Endothelial cell (in vitro differentiated cells): ENCODE measurements at regions not wholly inside any gene's neighbourhood (a gene's known extent, or its start where the extent isn't known, plus 50 kb on each side); places are given as distances from the start of the nearest gene placed in this dataset.
"Not testable (repeated sequence)": the region's sequence is repeated elsewhere in the genome, so short reads cannot be mapped to it uniquely, and the experiment has no call there.

Source experiments
- DNase-seq: peaks from one replicate; pipeline ENCODE4 v3.0.0; 2021; ENCODE audit warnings: low spot score
- H3K27ac Mint-ChIP-seq: one replicate; pipeline ENCODE4 v1.8.0; 2021; ENCODE audit warnings: mixed read lengths, inconsistent platforms; ENCODE audit not compliant: unreplicated experiment
- H3K27me3 Mint-ChIP-seq: one replicate; pipeline ENCODE4 v1.8.0; 2021; ENCODE audit warnings: mild to moderate bottlenecking, moderate library complexity, mixed read lengths, inconsistent platforms; ENCODE audit not compliant: unreplicated experiment
- H3K36me3 Mint-ChIP-seq: one replicate; pipeline ENCODE4 v1.8.0; 2021; ENCODE audit warnings: mild to moderate bottlenecking, low read depth, mixed read lengths, inconsistent platforms; ENCODE audit not compliant: unreplicated experiment
- H3K4me1 Mint-ChIP-seq: one replicate; pipeline ENCODE4 v1.8.0; 2021; ENCODE audit warnings: mild to moderate bottlenecking, mixed read lengths, inconsistent platforms; ENCODE audit not compliant: unreplicated experiment
- H3K4me3 Mint-ChIP-seq: one replicate; pipeline ENCODE4 v1.8.0; 2021; ENCODE audit warnings: mild to moderate bottlenecking, mixed read lengths, inconsistent platforms; ENCODE audit not compliant: unreplicated experiment
- H3K9me3 Mint-ChIP-seq: one replicate; pipeline ENCODE4 v1.8.0; 2021; ENCODE audit warnings: mixed read lengths, inconsistent platforms; ENCODE audit not compliant: unreplicated experiment
- TF ChIP-seq, protein P1 (sequence below): fragments of 200-600 bp; sonication (generic); IDR thresholded peaks from one replicate; pipeline ENCODE4 v1.5.0; 2021; ENCODE audit warnings: antibody characterized with exemption; ENCODE audit not compliant: unreplicated experiment

DNA sequence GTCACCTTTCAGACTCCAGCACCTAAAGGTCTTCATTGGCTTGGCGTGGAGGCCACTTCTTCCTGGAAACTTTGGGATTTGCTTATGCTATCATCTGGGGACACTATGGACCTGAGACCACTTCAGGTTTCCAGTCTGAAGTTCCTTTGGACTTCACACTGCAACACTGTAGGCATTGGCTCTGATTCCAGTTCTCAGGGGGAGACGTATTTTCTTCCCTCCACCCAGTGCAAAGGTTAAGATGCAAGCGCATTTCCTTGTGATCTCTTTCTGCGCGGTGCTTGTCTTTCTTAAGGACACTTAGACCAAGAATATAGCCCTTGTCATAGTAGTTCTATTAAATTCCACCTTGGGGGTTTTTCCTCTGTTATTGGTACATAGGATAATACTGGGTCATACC, 299.8 kb downstream of the TSHZ3 start:
- Mint-ChIP-seq H3K27me3 (no peaks in the 10 kb centered on the region), H3K27ac (no peak overlapping the region)

DNA sequence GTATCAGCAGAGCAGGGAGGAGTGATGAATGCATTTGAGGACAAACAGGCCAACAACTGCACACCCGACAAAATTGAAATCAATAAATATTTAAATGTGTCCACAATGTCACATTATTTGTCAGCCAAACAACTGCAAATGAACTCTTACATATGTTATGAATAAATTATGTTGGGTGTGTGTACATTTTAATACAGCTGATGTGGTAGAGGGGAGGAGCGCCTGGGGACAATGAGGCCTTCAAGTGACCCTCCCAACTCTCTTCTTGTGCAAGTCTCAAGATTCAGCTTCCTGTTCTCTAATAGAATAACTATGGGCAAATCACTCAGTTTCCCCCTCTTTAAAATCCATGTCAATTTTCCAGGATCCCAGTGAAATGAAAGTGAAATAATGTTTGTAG, 303.2 kb downstream of the TSHZ3 start:
- no peaks in the 10 kb centered on the region for H3K27me3 Mint-ChIP-seq
- no peaks in the 10 kb centered on the region for H3K4me1 Mint-ChIP-seq
- no peaks in the 10 kb centered on the region for H3K9me3 Mint-ChIP-seq
- no peaks in the 10 kb centered on the region for H3K36me3 Mint-ChIP-seq
- H3K27ac Mint-ChIP-seq = no peak overlapping the region
- TF ChIP-seq, protein P1, sequence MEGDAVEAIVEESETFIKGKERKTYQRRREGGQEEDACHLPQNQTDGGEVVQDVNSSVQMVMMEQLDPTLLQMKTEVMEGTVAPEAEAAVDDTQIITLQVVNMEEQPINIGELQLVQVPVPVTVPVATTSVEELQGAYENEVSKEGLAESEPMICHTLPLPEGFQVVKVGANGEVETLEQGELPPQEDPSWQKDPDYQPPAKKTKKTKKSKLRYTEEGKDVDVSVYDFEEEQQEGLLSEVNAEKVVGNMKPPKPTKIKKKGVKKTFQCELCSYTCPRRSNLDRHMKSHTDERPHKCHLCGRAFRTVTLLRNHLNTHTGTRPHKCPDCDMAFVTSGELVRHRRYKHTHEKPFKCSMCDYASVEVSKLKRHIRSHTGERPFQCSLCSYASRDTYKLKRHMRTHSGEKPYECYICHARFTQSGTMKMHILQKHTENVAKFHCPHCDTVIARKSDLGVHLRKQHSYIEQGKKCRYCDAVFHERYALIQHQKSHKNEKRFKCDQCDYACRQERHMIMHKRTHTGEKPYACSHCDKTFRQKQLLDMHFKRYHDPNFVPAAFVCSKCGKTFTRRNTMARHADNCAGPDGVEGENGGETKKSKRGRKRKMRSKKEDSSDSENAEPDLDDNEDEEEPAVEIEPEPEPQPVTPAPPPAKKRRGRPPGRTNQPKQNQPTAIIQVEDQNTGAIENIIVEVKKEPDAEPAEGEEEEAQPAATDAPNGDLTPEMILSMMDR = no peak
- no peak overlapping the region for H3K4me3 Mint-ChIP-seq
- DNase-seq = no peak

More for the DNA sequence above, 299.8 kb downstream of the TSHZ3 start:
- DNase-seq = no peak
- no peaks in the 10 kb centered on the region for H3K9me3 Mint-ChIP-seq
- no peaks in the 10 kb centered on the region for H3K36me3 Mint-ChIP-seq
- no peak overlapping the region for H3K4me3 Mint-ChIP-seq
- TF ChIP-seq, protein P1 = no peak
- no peaks in the 10 kb centered on the region for H3K4me1 Mint-ChIP-seq

DNA sequence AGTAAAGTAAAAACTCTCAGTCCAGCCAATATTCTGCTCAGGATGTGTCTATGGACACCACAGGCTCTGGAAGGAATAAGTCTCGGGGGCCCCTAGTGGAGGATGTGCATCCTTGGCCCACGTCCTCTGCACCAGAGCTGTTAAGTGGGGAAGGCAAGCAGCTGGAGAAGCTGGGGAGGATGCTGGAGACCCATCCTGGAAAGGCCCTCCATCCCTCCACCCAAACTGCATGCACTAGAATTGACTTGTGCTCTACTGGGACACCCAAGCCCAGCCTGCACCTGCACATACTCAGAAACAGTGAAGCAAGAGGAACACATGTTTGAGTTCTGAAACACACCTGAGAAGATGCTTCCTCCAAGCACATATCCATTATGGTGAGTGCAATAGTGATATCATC, 307.8 kb downstream of the TSHZ3 start:
- no peak for DNase-seq
- Mint-ChIP-seq H3K27ac (no peak overlapping the region), H3K27me3 (no peaks in the 10 kb centered on the region), H3K4me3 (no peak overlapping the region), H3K9me3 (no peaks in the 10 kb centered on the region), H3K36me3 (no peaks in the 10 kb centered on the region), H3K4me1 (no peaks in the 10 kb centered on the region)
- TF ChIP-seq, protein P1 = no peak

DNA sequence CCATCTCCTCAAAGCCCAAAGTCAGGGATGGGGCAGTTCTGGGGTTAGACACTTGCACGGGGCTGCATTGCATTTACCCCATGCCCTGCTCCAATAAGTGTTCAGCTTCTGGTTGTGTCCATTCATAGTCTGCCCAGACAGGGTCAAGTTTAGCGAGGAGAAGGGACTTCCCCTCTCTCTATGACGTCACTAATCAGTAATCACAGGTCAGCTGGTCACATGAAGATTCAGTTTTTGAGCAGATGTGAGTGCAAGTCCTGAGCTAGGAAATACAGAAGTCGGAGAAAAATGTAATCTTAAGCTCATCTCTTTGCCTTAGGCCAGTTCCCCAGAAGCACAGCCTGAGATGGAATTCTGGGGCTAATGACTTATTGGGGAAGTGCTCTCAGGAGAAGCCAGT, 310.1 kb downstream of the TSHZ3 start:
- Mint-ChIP-seq H3K27ac (no peak overlapping the region), H3K36me3 (no peaks in the 10 kb centered on the region), H3K4me3 (no peak overlapping the region), H3K9me3 (no peaks in the 10 kb centered on the region), H3K4me1 (no peaks in the 10 kb centered on the region), H3K27me3 (peaks cover 1% of the 10 kb centered on the region)
- TF ChIP-seq, protein P1 = no peak
- no peak for DNase-seq

DNA sequence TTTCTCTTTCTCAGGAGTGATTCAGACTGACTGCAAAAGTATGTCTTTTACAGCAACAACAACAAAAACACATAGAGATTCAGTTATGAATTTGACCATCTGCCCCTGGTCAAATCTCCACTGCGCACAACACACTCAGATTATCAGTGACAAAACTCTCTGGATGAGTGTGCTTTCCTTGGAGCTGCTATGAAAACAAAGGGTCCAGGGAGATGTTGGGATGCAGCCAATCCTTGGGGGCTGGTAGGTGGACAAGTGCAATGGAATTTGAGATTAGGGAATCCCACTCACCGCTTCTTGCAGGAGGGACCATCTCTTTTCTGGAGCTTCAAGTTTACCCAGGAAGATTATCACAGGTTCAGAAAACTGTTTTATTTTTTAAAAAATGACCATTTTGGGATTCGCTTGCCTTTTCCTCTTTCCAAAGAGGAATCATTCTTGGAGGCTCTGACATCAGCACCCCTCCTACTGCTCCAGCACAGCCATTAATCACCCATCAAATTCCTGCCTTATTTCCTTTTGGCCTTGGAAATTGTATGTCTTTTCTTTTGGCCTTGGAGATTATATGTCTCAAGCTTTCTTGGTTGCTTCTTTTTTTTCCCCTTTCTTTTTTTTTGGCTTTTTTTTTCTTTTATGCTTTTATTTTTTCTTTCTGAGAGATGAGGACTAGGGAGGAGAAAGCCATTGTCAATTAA, 311.8 kb downstream of the TSHZ3 start:
- no peak for DNase-seq
- H3K4me3 Mint-ChIP-seq = no peak overlapping the region
- H3K36me3 Mint-ChIP-seq = no peaks in the 10 kb centered on the region
- H3K9me3 Mint-ChIP-seq = no peaks in the 10 kb centered on the region
- TF ChIP-seq, protein P1 = no peak
- no peak overlapping the region for H3K27ac Mint-ChIP-seq
- no peaks in the 10 kb centered on the region for H3K4me1 Mint-ChIP-seq
- peaks cover 1% of the 10 kb centered on the region for H3K27me3 Mint-ChIP-seq

DNA sequence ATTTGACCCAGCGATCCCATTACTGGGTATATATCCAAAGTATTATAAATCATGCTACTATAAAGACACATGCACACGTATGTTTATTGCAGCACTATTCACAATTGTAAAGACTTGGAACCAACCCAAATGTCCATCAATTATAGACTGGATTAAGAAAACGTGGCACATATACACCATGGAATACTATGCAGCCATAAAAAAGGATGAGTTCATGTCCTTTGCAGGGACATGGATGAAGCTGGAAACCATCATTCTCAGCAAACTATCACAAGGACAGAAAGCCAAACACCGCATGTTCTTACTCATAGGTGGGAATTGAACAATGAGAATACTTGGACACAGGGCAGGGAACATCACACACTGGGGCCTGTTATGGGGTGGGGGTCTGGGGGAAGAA, 317.8 kb downstream of the TSHZ3 start:
- not testable (repeated sequence) for H3K9me3 Mint-ChIP-seq, H3K27ac Mint-ChIP-seq, H3K4me3 Mint-ChIP-seq, H3K4me1 Mint-ChIP-seq, H3K36me3 Mint-ChIP-seq, H3K27me3 Mint-ChIP-seq, DNase-seq
